ENCODE measurements at regions not wholly inside any gene's neighbourhood (a gene's known extent, or its start where the extent isn't known, plus 50 kb on each side); places are given as distances from the start of the nearest gene placed in this dataset.
"Not testable (repeated sequence)": the region's sequence is repeated elsewhere in the genome, so short reads cannot be mapped to it uniquely, and the experiment has no call there.

DNA sequence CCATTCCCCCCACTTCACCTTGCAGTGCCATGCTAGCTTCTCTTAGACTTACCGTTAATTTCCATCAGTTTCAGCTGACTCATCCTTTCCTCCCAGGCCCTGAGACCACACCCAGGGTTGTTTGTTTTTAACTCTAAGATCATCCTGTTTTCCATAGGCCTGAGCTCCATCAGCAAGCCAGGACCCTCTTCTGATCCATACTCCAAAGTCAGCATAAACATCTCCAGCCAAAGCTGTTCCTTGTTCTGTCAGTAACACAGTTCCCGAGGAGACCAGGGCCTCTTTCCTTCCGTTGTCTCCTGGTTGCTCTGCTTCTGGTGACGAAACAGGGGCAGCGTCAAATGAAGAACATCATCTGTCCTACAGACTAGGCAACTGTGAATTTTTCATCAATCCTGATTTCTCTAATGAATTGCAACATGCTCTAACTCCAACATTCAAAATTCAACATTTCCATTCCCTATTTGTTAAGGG lies 83.8 kb upstream of the HNF1B start:
- no peak for DNase-seq (ENCODE audit: low read depth)

GRCh38 chr17:37827905-37828650 lies 83.2 kb upstream of the HNF1B start:
- no peak for DNase-seq (ENCODE audit: low read depth)

DNA sequence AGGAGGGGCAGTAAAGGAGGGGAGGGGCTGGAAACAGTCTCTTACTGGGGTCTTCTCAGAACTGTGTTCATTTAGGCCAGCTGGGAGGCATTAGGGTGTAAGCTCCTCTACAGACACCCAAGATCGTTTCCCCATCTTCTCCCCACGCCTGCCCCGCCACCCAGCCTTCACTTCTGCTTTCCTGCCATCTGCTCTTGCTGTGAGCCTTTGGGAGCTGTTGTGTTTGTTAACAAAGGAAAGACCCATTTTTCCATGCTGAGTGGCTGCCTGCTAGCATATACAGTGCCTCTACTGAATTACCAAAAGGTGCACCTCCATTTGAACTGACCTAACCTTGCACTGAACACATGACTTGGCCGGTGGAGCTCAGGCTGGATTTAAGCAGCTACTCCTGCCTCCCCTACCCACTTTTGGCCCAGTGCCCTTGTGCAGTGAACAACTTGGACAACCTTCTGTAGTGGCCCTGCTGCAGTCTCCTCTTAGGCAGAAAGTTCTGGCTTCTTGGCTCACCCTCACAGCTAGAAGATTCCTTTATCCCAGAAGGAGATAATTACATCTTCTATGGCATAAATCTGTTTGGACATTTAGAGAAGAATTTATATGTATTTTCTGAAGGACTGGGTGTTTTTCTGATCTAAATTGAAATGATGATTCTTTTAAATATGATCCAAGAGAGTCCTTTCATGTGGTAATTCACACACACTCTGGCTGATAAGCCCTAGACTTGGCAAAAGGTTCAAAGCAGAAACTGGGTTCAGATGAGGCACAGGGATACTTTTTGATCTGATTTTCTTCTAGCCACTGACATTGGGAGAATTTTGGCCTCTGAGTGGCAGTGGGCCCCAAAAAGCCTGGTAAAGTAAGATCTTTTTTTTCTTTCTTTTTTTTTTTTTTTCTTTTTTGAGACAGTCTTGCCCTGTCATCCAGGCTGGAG lies 81.9 kb upstream of the HNF1B start:
- no peak for DNase-seq (ENCODE audit: low read depth)

- DNase-seq (ENCODE audit: low read depth) = no peak
Observed at GRCh38 chr17:37825851-37826250, 81.0 kb upstream of the HNF1B start.

DNA sequence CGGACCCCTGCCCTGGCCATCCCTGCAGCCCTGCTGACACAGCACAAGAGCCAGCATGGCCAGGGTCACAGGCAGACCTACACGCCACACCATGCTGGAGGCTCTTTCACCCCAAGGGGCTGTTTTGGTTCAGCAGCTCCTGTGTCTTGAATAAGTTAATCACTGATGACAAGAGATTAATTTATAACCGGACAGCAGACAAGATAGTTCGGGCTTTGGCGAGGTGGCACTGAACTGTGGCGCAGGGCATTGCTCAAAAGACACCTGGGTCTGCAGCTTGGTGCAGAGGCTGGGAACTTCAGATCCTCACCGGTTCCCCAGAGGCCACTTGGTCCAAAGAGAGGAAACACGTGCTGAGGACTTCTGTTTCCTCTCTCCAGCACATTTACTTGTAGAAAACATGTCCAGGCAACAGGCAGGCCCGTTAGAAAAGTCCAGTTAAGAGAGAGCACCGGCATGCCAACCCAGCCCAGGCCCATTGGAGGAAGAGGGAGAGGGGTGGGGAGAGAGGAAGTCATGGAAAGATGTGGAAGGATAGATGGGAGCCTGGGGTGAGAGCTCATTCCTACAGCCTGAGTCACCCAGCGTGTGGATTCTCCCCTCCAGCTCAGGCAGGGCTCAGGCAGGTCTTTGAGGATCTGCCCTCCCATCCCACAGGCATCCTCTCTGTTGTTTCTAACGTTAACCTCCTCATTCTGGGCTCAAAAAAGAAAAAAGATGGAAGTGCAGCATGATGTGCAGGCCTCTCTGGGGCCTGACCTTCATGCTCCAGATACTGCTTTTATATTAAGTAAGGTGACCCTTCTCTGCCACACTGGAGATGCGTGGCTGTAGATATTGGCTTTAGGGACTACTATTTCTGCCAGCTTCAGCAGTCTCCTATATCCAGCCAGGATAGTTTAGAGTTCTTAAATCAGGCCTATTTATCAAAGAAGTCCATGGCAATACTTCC lies 80.0 kb upstream of the HNF1B start:
- DNase-seq (ENCODE audit: low read depth) = no peak

GRCh38 chr17:37823996-37824395 lies 79.1 kb upstream of the HNF1B start:
- no peak for DNase-seq (ENCODE audit: low read depth)

GRCh38 chr17:37820995-37821713 lies 76.3 kb upstream of the HNF1B start:
- no peak for DNase-seq (ENCODE audit: low read depth)

DNA sequence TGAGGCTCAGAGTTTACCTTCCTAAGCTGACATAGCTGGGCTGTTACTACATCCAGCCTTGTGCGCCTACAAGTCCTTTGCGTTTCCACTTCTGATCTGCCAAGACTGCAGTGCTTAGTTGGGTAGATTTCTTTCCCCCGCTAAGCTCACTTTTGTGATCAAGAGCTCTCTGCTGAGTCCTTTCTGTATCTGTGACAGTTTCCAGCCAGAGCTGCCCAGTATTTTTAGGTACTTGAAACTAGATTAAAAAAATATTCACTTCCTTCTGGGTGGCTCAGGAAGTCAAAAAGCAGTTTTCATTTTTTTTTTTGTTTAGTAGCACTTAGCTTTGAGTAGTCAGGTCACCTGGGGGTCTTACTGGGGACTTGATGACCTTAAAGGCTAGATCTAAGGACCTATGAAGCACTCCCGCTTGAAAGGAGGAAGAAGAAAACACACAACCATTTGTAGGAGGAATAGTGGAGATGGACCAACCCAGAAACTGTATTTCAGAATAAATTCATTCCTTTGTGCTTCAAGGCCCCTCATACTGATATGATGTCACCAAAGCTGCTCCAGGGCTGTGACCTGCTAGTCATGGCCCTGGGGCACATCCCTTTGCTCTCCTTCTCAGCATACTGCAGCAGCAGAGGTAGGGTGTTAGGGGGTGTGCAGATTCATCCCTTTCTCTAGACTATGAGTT lies 75.6 kb upstream of the HNF1B start:
- DNase-seq (ENCODE audit: low read depth) = no peak

GRCh38 chr17:37818689-37819088 lies 73.8 kb upstream of the HNF1B start:
- DNase-seq (ENCODE audit: low read depth) = peak; percentile 9

- DNase-seq (ENCODE audit: low read depth) = no peak
Observed at GRCh38 chr17:37816950-37817349, 72.1 kb upstream of the HNF1B start.

- no peak for DNase-seq (ENCODE audit: low read depth)
Observed at GRCh38 chr17:37815536-37815935, 70.7 kb upstream of the HNF1B start.

DNA sequence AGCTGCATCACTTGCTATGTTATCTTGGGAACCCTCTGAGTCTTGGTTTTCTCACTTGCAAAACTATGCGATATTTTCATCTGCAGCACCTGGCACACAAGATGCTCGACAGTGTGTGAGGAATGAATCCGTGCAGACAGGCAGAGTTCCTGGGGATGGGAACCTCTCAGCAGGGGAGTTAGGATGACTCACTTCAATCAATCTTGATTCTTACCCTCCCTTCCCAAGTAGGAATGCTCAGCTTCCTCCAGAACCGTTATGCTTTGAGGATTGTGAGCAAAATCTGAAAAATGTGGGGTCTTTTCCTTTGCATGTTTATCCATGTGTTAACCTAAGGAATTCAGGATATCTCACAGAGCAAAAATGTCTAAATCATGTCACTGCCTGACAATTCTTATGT lies 68.9 kb upstream of the HNF1B start:
- peak; percentile 81 for DNase-seq (ENCODE audit: low read depth)

- not testable (repeated sequence) for DNase-seq (ENCODE audit: low read depth)
Observed at GRCh38 chr17:37808846-37809245, 64.0 kb upstream of the HNF1B start.

DNA sequence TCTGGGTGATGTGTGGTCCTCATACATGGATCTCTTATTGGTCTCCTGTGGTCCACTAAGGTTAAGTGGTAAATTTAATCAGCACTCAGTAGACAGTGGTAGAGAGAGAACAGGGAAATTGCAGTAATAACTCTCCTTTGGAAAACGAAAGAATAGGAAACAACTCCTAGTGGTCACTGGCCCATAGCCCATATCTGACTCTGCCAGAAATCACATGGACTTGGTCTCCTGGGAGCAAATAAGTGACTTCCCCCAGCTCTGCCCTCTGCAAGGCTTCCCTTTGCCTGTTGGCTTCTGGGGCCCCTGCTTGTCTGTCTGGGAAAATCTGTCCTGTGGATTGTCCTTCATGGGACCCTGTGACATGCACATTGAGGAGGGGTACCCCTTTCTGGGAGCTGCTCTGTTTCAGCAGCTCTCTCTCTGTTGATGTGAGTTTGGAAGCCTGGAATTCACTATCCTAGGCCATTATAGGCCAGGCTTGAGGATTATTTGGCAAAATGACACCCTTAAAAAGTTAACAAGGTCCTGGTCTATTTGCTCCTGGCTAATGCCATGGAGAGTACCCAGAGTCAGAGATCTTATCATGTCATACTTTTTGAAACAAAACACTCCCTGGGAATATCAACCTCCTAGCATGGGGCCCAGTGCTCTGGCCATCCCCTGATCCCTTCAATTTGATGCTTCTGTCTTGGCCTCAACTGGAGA lies 58.0 kb upstream of the HNF1B start:
- DNase-seq (ENCODE audit: low read depth) = no peak

GRCh38 chr17:37802061-37802595 lies 57.3 kb upstream of the HNF1B start:
- no peak for DNase-seq (ENCODE audit: low read depth)

DNA sequence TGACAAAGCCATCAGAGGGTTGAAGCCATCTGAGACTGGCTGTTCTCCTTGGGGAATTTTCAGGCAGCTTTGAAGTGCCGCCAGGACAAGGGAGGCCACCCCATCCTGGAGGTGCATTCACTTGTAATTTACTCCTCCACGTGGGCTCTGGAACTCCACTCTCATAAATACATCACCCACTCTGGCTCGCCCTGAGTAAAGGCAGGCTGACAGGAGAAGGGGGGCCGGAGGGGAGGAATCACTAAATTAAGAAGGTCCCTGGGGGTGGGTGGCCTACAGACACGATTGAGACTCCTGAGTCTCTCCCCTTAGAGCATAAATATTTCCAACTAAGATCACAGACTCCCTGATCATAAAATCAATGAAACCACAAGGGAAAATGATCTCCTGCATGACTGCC lies 56.3 kb upstream of the HNF1B start:
- DNase-seq (ENCODE audit: low read depth) = no peak

DNA sequence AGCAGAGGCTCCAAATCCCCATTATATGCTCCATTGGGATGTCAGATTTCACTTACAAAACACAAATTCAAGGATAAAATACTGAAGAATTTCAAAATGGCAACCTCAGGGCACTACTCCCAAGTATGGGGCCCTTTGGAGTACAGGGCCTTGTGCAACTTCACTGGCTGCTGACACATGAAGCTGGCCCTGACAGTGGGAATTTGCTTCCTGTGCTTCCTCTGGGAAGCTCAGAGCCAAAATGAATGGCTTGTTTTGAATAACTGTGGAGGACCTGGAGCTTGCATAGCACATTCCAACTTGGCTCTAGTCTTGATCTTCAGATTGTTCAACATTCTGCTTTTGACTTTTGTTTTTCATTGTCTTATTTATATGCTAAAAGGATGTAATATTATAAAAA lies 52.3 kb upstream of the HNF1B start:
- DNase-seq (ENCODE audit: low read depth) = no peak

DNA sequence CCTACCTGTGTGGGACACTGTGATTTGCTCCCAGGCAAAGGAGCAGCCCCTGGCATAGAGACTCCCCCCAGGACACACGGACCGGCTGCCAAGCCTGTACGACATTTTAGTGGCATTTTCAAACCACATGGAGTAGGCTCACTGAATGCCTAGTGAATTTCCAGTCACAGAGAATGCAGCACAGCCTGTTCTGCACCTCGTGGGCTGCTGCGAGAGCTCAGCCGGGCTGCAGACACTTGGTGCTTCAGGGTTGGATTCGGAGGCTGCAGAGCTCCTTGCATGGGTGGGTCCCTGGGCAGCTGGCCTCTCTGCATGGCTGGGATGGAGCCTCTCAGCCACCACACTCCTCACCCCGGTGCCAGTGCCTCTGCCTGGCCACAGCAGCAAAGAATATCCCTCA lies 51.2 kb upstream of the HNF1B start:
- DNase-seq (ENCODE audit: low read depth) = no peak
